ENCODE measurements at regions not wholly inside any gene's neighbourhood (a gene's known extent, or its start where the extent isn't known, plus 50 kb on each side); places are given as distances from the start of the nearest gene placed in this dataset.

DNA sequence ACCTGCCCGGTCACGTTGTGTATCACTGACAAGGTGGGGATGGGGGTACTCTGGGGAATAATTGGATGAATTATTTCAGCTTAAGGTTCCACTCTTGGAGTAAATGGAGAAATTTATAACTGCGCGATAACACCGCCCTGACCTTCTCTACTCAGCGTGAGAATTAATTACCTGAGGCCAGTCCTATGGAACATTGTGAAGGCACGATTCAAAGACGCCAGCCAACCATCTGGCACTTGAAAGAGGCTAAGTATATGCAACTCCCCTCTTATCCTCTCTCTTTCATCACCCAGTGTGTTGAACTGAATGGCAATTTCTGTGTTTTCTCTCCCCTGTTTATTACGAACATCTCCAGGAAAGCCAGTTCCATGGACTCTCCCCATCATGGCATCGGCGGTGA, 235.5 kb upstream of the TUT7 start:
- TF ChIP-seq SRSF7 (optimal IDR thresholded peaks at IDR 0.05; ENCODE audit: low read depth, low read length) (no peak), JUND (IDR thresholded peaks at IDR 0.05; ENCODE audit: borderline replicate concordance, low read depth, low read length) (no peak), JUND (tag; IDR thresholded peaks at IDR 0.05; ENCODE audit: borderline replicate concordance, low read depth, low read length) (no peak), GATA2 (CRISPR knock-in tag; IDR thresholded peaks at IDR 0.05) (no peak), ATF3 (IDR thresholded peaks at IDR 0.05) (no peak), ATF3 (CRISPR knock-in tag; conservative IDR thresholded peaks at IDR 0.05) (no peak), CTCF (IDR thresholded peaks at IDR 0.05 in 2 of 3, conservative IDR thresholded peaks at IDR 0.05 in 1 of 3; ENCODE audit: insufficient read depth in 2 of 3, low read depth in 1 of 3, low read length in 3 of 3) (no peak), FOXJ3 (CRISPR knock-in tag; IDR thresholded peaks at IDR 0.05) (no peak), BHLHE40 (IDR thresholded peaks at IDR 0.05; ENCODE audit: low read length) (no peak)
- TF ChIP-seq, protein P1, sequence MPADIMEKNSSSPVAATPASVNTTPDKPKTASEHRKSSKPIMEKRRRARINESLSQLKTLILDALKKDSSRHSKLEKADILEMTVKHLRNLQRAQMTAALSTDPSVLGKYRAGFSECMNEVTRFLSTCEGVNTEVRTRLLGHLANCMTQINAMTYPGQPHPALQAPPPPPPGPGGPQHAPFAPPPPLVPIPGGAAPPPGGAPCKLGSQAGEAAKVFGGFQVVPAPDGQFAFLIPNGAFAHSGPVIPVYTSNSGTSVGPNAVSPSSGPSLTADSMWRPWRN (IDR thresholded peaks at IDR 0.05; ENCODE audit: low read depth), result no peak

Data from K562 (cell line).